ENCODE measurements at regions not wholly inside any gene's neighbourhood (a gene's known extent, or its start where the extent isn't known, plus 50 kb on each side); places are given as distances from the start of the nearest gene placed in this dataset.

DNA sequence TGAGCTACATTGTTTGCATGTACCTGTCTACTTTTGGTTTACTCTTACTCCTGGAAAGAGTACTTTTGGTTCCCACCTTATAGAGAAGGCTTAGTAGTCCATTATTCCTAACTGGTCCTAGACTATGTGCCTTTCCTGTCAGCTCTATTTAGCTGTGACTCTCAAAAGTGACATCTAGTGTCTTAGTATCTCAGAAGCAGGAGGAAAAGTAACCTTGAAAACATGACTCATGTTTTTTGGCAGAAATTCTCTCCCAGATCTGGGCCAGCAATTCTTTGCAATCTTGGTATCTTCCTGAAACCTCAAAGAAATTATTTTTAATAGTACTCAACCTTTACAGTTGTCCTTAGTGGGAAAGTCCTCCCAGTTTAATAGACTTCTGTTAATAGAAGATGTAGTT is 691.7 kb upstream of the SEMA6A start:
- TF ChIP-seq CTCF (conservative IDR thresholded peaks at IDR 0.05) (no peak), EZH2 (IDR thresholded peaks at IDR 0.05; ENCODE audit: low read depth) (no peak)
